Hypothalamus (tissue), 51 donors: ENCODE measurements at regions not wholly inside any gene's neighbourhood (a gene's known extent, or its start where the extent isn't known, plus 50 kb on each side); places are given as distances from the start of the nearest gene placed in this dataset.

ENCODE experiments used
- DNase-seq, 51 donors: peaks; one replicate each; lab custom pipeline; 2025; lab: John Stamatoyannopoulos, UW

- DNase-seq = peak in 30 of 51 donors; percentile 0 to 76 (median 13)
Observed at GRCh38 chrX:13906093-13906492, 89.2 kb upstream of the GPM6B start.

- no peak for DNase-seq
Observed at GRCh38 chrX:13903405-13903804, 86.5 kb upstream of the GPM6B start.

GRCh38 chrX:13902406-13902805 is 85.5 kb upstream of the GPM6B start:
- DNase-seq = no peak

- DNase-seq = peak in 1 of 51 donors; percentile 18
Observed at GRCh38 chrX:13901354-13901753, 84.5 kb upstream of the GPM6B start.

GRCh38 chrX:13900351-13900750 is 83.5 kb upstream of the GPM6B start:
- DNase-seq = no peak

GRCh38 chrX:13899607-13900006 is 82.7 kb upstream of the GPM6B start:
- DNase-seq = peak in 9 of 51 donors; percentile 1 to 32 (median 9)

GRCh38 chrX:13898603-13899002 is 81.7 kb upstream of the GPM6B start:
- DNase-seq = no peak

GRCh38 chrX:13898083-13898482 is 81.2 kb upstream of the GPM6B start:
- peak in 16 of 51 donors; percentile 1 to 59 (median 14) for DNase-seq

- DNase-seq = peak in 2 of 51 donors; percentile 0 to 59
Observed at GRCh38 chrX:13897566-13897965, 80.7 kb upstream of the GPM6B start.

GRCh38 chrX:13894888-13895565 is 78.1 kb upstream of the GPM6B start:
- DNase-seq = peak in 1 of 51 donors; percentile 8

- DNase-seq = peak in 1 of 51 donors; percentile 33
Observed at GRCh38 chrX:13893826-13894225, 76.9 kb upstream of the GPM6B start.

- DNase-seq = no peak
Observed at GRCh38 chrX:13892856-13893255, 76.0 kb upstream of the GPM6B start.

GRCh38 chrX:13891377-13892140 is 74.7 kb upstream of the GPM6B start:
- DNase-seq = peak in 33 of 51 donors; percentile 1 to 83 (median 28)

- DNase-seq = no peak
Observed at GRCh38 chrX:13890806-13891205, 73.9 kb upstream of the GPM6B start.

GRCh38 chrX:13888284-13888683 is 71.4 kb upstream of the GPM6B start:
- peak in 30 of 51 donors; percentile 1 to 67 (median 16) for DNase-seq

- no peak for DNase-seq
Observed at GRCh38 chrX:13885591-13885990, 68.7 kb upstream of the GPM6B start.

- peak in 7 of 51 donors; percentile 0 to 34 (median 6) for DNase-seq
Observed at GRCh38 chrX:13876652-13877051, 59.8 kb upstream of the GPM6B start.

- no peak for DNase-seq
Observed at GRCh38 chrX:13875572-13875971, 58.7 kb upstream of the GPM6B start.

GRCh38 chrX:13868591-13868990 is 51.7 kb upstream of the GPM6B start:
- no peak for DNase-seq
